ENCODE measurements at regions not wholly inside any gene's neighbourhood (a gene's known extent, or its start where the extent isn't known, plus 50 kb on each side); places are given as distances from the start of the nearest gene placed in this dataset.

GRCh38 chr13:88107570-88107969 lies 436.4 kb downstream of the SLITRK5 start:
- H3F3A ChIP-seq (ENCODE audit: low read length, unreplicated experiment): no peaks in the 10 kb centered on the region
- H3K9me3 ChIP-seq (ENCODE audit: low read length): no peaks in the 10 kb centered on the region
- no peak overlapping the region for H3K27ac ChIP-seq (ENCODE audit: low read length)
- ChIA-PET POLR2A (ENCODE audit: unreplicated experiment) (no interaction called here), CTCF (no interaction called here)
- H3K79me2 ChIP-seq (ENCODE audit: low read length): no peaks in the 10 kb centered on the region
- no peaks in the 10 kb centered on the region for H3K36me3 ChIP-seq (ENCODE audit: low read depth, low read length)
- H4K20me1 ChIP-seq (ENCODE audit: low read length): no peaks in the 10 kb centered on the region
- no peaks in the 10 kb centered on the region for H3K27me3 ChIP-seq (ENCODE audit: low read length)
- no peak overlapping the region for H3K4me2 ChIP-seq (ENCODE audit: low read length)
- no peak overlapping the region for H2AFZ ChIP-seq (ENCODE audit: low read length)
- H3K4me1 ChIP-seq (ENCODE audit: insufficient read depth, low read length): no peaks in the 10 kb centered on the region
- intact Hi-C loops (cut with micrococcal nuclease): no loop called here
- BruUV-seq (replicated peaks): no TSS peak
- H3K9ac ChIP-seq (ENCODE audit: low read length): no peak overlapping the region
- ATAC-seq (no peak), DNase-seq (no peak)
- no peak for TF ChIP-seq EZH2 (IDR thresholded peaks at IDR 0.05; ENCODE audit: low read length, unreplicated experiment)
- no peak for TF ChIP-seq EZH2phosphoT487 (IDR thresholded peaks at IDR 0.05; ENCODE audit: borderline replicate concordance, low read length)
- no peak for TF ChIP-seq CTCF (conservative IDR thresholded peaks at IDR 0.05; ENCODE audit: low read depth, low read length)
- H3K9me2 ChIP-seq (replicated peaks; ENCODE audit: low read length): no peaks in the 10 kb centered on the region
- H3K4me3 ChIP-seq (ENCODE audit: low read length): no peak overlapping the region

DNA sequence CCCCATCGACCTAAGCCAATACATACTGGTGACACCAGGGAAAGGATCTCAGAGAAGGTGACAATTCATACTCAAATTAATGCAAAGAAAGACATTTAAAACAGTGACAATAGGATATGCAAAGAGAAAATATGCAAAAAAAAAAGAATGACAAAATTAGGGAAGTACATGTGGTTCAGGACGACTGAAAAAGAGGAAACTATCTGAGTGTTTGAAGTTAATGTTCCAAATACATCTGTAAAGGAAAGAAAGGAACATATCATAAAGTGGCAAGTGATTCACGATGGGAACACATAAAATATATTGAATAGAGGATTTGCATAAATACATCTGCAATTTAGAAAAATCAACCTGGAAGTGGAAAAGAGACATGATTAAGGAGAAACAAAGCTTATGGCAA lies 441.4 kb downstream of the SLITRK5 start:
- no peaks in the 10 kb centered on the region for H4K20me1 ChIP-seq (ENCODE audit: low read length)
- no peak overlapping the region for H3K4me3 ChIP-seq (ENCODE audit: low read length)
- POLR2A ChIA-PET (ENCODE audit: unreplicated experiment): no interaction called here
- no peaks in the 10 kb centered on the region for H3K27me3 ChIP-seq (ENCODE audit: low read length)
- H3K9ac ChIP-seq (ENCODE audit: low read length): no peak overlapping the region
- H3K36me3 ChIP-seq (ENCODE audit: low read depth, low read length): no peaks in the 10 kb centered on the region
- H3K27ac ChIP-seq (ENCODE audit: low read length): no peak overlapping the region
- H3K4me1 ChIP-seq (ENCODE audit: insufficient read depth, low read length): no peaks in the 10 kb centered on the region
- no peak overlapping the region for H3K4me2 ChIP-seq (ENCODE audit: low read length)
- TF ChIP-seq CTCF (conservative IDR thresholded peaks at IDR 0.05; ENCODE audit: low read depth, low read length): no peak
- TF ChIP-seq EZH2phosphoT487 (IDR thresholded peaks at IDR 0.05; ENCODE audit: borderline replicate concordance, low read length): no peak
- no peak for TF ChIP-seq EZH2 (IDR thresholded peaks at IDR 0.05; ENCODE audit: low read length, unreplicated experiment)
- DNase-seq (no peak), ATAC-seq (no peak)
- intact Hi-C loops (cut with micrococcal nuclease): no loop called here
- H3K9me2 ChIP-seq (replicated peaks; ENCODE audit: low read length): no peaks in the 10 kb centered on the region
- H2AFZ ChIP-seq (ENCODE audit: low read length): no peak overlapping the region
- no peaks in the 10 kb centered on the region for H3K79me2 ChIP-seq (ENCODE audit: low read length)
- no peaks in the 10 kb centered on the region for H3K9me3 ChIP-seq (ENCODE audit: low read length)
- no TSS peak for BruUV-seq (replicated peaks)
- H3F3A ChIP-seq (ENCODE audit: low read length, unreplicated experiment): no peaks in the 10 kb centered on the region
- CTCF ChIA-PET: no interaction called here

DNA sequence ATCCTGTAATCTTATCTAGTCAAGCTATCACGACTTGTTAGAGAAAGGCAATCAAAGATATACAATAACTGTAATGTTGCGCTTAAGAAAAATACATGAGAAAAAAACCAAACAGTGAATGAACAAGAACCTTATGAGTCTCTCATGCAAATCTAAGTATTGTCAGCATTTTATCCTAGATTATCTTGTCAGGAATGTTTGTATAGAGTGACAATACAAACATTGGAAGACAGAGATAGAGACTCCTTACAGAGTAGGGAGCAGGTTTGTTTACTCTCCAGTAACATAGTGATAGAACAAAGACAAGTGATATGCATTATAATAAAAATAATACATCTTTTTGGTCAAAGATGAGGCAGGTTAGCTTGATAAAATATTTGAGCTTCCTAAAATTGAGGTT lies 444.8 kb downstream of the SLITRK5 start:
- Histone ChIP-seq H3K27me3 (ENCODE audit: low read length) (no peaks in the 10 kb centered on the region), H3K79me2 (ENCODE audit: low read length) (no peaks in the 10 kb centered on the region), H3K4me2 (ENCODE audit: low read length) (no peak overlapping the region), H3K36me3 (ENCODE audit: low read depth, low read length) (no peaks in the 10 kb centered on the region), H3K9me3 (ENCODE audit: low read length) (no peaks in the 10 kb centered on the region), H3K4me3 (ENCODE audit: low read length) (no peak overlapping the region), H3K4me1 (ENCODE audit: insufficient read depth, low read length) (no peaks in the 10 kb centered on the region), H4K20me1 (ENCODE audit: low read length) (no peaks in the 10 kb centered on the region), H3K9me2 (replicated peaks; ENCODE audit: low read length) (no peaks in the 10 kb centered on the region), H3K27ac (ENCODE audit: low read length) (no peak overlapping the region), H2AFZ (ENCODE audit: low read length) (no peak overlapping the region), H3K9ac (ENCODE audit: low read length) (no peak overlapping the region), H3F3A (ENCODE audit: low read length, unreplicated experiment) (no peaks in the 10 kb centered on the region)
- CTCF ChIA-PET: no interaction called here
- BruUV-seq (replicated peaks): no TSS peak
- DNase-seq: no peak
- intact Hi-C loops (cut with micrococcal nuclease): no loop called here
- TF ChIP-seq CTCF (conservative IDR thresholded peaks at IDR 0.05; ENCODE audit: low read depth, low read length) (no peak), EZH2 (IDR thresholded peaks at IDR 0.05; ENCODE audit: low read length, unreplicated experiment) (no peak), EZH2phosphoT487 (IDR thresholded peaks at IDR 0.05; ENCODE audit: borderline replicate concordance, low read length) (no peak)
- POLR2A ChIA-PET (ENCODE audit: unreplicated experiment): interaction anchor here (0.7 kb wide), 1 partner anchor 19 kb away, joined by 4 read pairs; no protein-coding TSS in a partner anchor
- ATAC-seq: no peak
